Esophagus muscularis mucosa (tissue), 4 donors: ENCODE measurements at regions not wholly inside any gene's neighbourhood (a gene's known extent, or its start where the extent isn't known, plus 50 kb on each side); places are given as distances from the start of the nearest gene placed in this dataset.
"Not testable (repeated sequence)": the region's sequence is repeated elsewhere in the genome, so short reads cannot be mapped to it uniquely, and the experiment has no call there.

Source experiments
- DNase-seq: peaks from one replicate; pipeline ENCODE4 v3.0.0-alpha.2; 2017; ENCODE audit errors: extremely low spot score
- H3K27ac ChIP-seq, 4 donors: fragments of 200-600 bp; sonication (generic); replicated peaks in 1 of 4; 1 replicate in 3 of 4; 2 replicates in 1 of 4; pipeline ENCODE4 v1.5.1; 2016 to 2019; ENCODE audit warnings: mild to moderate bottlenecking in 1 of 4
- H3K27me3 ChIP-seq, 4 donors: fragments of 200-600 bp; sonication (generic); one replicate each; pipeline versions ENCODE4 v1.5.1 to v1.6.0; 2016 to 2019
- H3K36me3 ChIP-seq, 4 donors: fragments of 200-600 bp; sonication (generic); one replicate each; pipeline ENCODE4 v1.5.1; 2016 to 2019
- H3K4me1 ChIP-seq, 4 donors: fragments of 200-600 bp; sonication (generic); one replicate each; pipeline ENCODE4 v1.5.1; 2016 to 2019
- H3K4me3 ChIP-seq, 4 donors: fragments of 200-600 bp; sonication (generic); 1 replicate in 2 of 4; 2 replicates in 2 of 4; pipeline ENCODE4 v1.5.1; 2016 to 2019; ENCODE audit warnings: mild to moderate bottlenecking in 4 of 4, moderate library complexity in 1 of 4
- H3K9me3 ChIP-seq, 4 donors: fragments of 200-600 bp; sonication (generic); 1 replicate in 3 of 4; 2 replicates in 1 of 4; pipeline ENCODE4 v1.5.1; 2016 to 2019
- CTCF ChIP-seq, 3 experiments: fragments of 200-600 bp in 2 of 3; fragments of 450-650 bp in 1 of 3; sonication (generic) in 2 of 3; IDR thresholded peaks; one replicate each; pipeline ENCODE4 v1.5.1; 2017 to 2019; ENCODE audit warnings: antibody characterized with exemption in 3 of 3, mild to moderate bottlenecking in 2 of 3, moderate library complexity in 1 of 3
- EP300 ChIP-seq: sonication (generic); formaldehyde crosslinking; IDR thresholded peaks from one replicate; pipeline ENCODE4 v1.6.1; 2017; ENCODE audit warnings: antibody characterized with exemption
- POLR2A ChIP-seq: fragments of 450-650 bp; IDR thresholded peaks from one replicate; pipeline ENCODE4 v1.6.1; 2017; ENCODE audit warnings: antibody characterized with exemption, moderate library complexity, mild to moderate bottlenecking, low read depth
- POLR2AphosphoS5 ChIP-seq, 2 donors: sonication (generic); formaldehyde crosslinking; IDR thresholded peaks; one replicate each; pipeline ENCODE4 v1.6.1; 2017; ENCODE audit warnings: antibody characterized with exemption in 2 of 2
- WGBS: methylation state at CpG from one replicate; pipeline ENCODE4 v1.1.5; 2018; 5-methylcytosine and 5-hydroxymethylcytosine counted together
- intact Hi-C: fragments of 100-400 bp; cut with DNase I; formaldehyde crosslinking; loops from one replicate; pipeline ENCODE4 v1.15.1; 2023

GRCh38 chr6:84588697-84589080, 175.7 kb downstream of the TBX18 start:
- H3K4me1 ChIP-seq: no peaks in the 10 kb centered on the region
- 72% methylated on average over 5 of the region's 5 CpGs for WGBS
- intact Hi-C loops: no loop called here

GRCh38 chr6:84587994-84588696, 176.3 kb downstream of the TBX18 start:
- H3K9me3 ChIP-seq, H3K4me3 ChIP-seq, intact Hi-C loops, DNase-seq, H3K27me3 ChIP-seq, H3K36me3 ChIP-seq, H3K27ac ChIP-seq, H3K4me1 ChIP-seq: not testable (repeated sequence)
- WGBS: 78% methylated on average over 21 of the region's 21 CpGs

More at GRCh38 chr6:84588697-84589080, 175.7 kb downstream of the TBX18 start:
- H3K27ac ChIP-seq: no peak overlapping the region
- no peaks in the 10 kb centered on the region for H3K36me3 ChIP-seq
- no peak for DNase-seq
- no peak for TF ChIP-seq CTCF (IDR thresholded peaks at IDR 0.05)
- no peak for TF ChIP-seq POLR2A
- TF ChIP-seq POLR2AphosphoS5 (IDR thresholded peaks at IDR 0.05): no peak
- no peak for TF ChIP-seq EP300
- peaks cover 0 to 5% (median 0%) of the 10 kb centered on the region in 4 donors for H3K9me3 ChIP-seq
- H3K4me3 ChIP-seq: no peak overlapping the region
- no peaks in the 10 kb centered on the region for H3K27me3 ChIP-seq

GRCh38 chr6:84587202-84587940, 177.0 kb downstream of the TBX18 start:
- H3K36me3 ChIP-seq, H3K9me3 ChIP-seq, H3K27me3 ChIP-seq, H3K4me3 ChIP-seq, H3K27ac ChIP-seq, H3K4me1 ChIP-seq, intact Hi-C loops, DNase-seq: not testable (repeated sequence)
- WGBS: 97% methylated on average over 14 of the region's 28 CpGs

- no peak for DNase-seq
- intact Hi-C loops: no loop called here
- Histone ChIP-seq H3K36me3 (no peaks in the 10 kb centered on the region), H3K4me3 (no peak overlapping the region), H3K27ac (no peak overlapping the region), H3K4me1 (no peaks in the 10 kb centered on the region), H3K27me3 (no peaks in the 10 kb centered on the region), H3K9me3 (no peaks in the 10 kb centered on the region)
- 66% methylated on average over 5 of the region's 5 CpGs for WGBS
- TF ChIP-seq POLR2A (no peak), EP300 (no peak), POLR2AphosphoS5 (IDR thresholded peaks at IDR 0.05) (no peak), CTCF (IDR thresholded peaks at IDR 0.05) (no peak)
Measured at GRCh38 chr6:84583784-84584183, 180.6 kb downstream of the TBX18 start.

- no peak for DNase-seq
- no peaks in the 10 kb centered on the region for H3K4me1 ChIP-seq
- no peak for TF ChIP-seq POLR2AphosphoS5 (IDR thresholded peaks at IDR 0.05)
- TF ChIP-seq CTCF (IDR thresholded peaks at IDR 0.05): no peak
- TF ChIP-seq POLR2A: no peak
- no peak for TF ChIP-seq EP300
- no peaks in the 10 kb centered on the region for H3K36me3 ChIP-seq
- H3K4me3 ChIP-seq: no peak overlapping the region
- no peak overlapping the region for H3K27ac ChIP-seq
- WGBS: 80% methylated on average over 2 of the region's 2 CpGs
- intact Hi-C loops: no loop called here
- no peaks in the 10 kb centered on the region for H3K27me3 ChIP-seq
- no peaks in the 10 kb centered on the region for H3K9me3 ChIP-seq
Measured at GRCh38 chr6:84582997-84583396, 181.4 kb downstream of the TBX18 start.
